Breast epithelium (tissue), 4 donors: ENCODE measurements at regions not wholly inside any gene's neighbourhood (a gene's known extent, or its start where the extent isn't known, plus 50 kb on each side); places are given as distances from the start of the nearest gene placed in this dataset.

Source experiments
- DNase-seq, 2 donors: peaks; one replicate each; pipeline ENCODE4 v3.0.0-alpha.2; 2019; ENCODE audit warnings: low spot score in 2 of 2
- H3K27ac ChIP-seq, 2 donors: fragments of 200-600 bp; sonication (generic) in 1 of 2; one replicate each; pipeline ENCODE4 v1.5.1; 2016 to 2019; ENCODE audit warnings: mild to moderate bottlenecking in 1 of 2
- H3K27me3 ChIP-seq, 2 donors: fragments of 200-600 bp; sonication (generic) in 1 of 2; one replicate each; pipeline versions ENCODE4 v1.5.1 to v1.6.0; 2017 to 2019; ENCODE audit warnings: control low read depth in 1 of 2, mild to moderate bottlenecking in 1 of 2
- H3K36me3 ChIP-seq: fragments of 200-600 bp; one replicate; pipeline ENCODE4 v1.5.1; 2019
- H3K4me1 ChIP-seq, 2 donors: fragments of 200-600 bp; sonication (generic); one replicate each; pipeline ENCODE4 v1.5.1; 2016 to 2019; ENCODE audit warnings: control low read depth in 1 of 2
- H3K4me3 ChIP-seq, 3 donors: fragments of 200-600 bp; sonication (generic); 1 replicate in 2 of 3; 2 replicates in 1 of 3; pipeline ENCODE4 v1.5.1; 2016 to 2019; ENCODE audit warnings: mild to moderate bottlenecking in 3 of 3, moderate library complexity in 2 of 3
- H3K9me3 ChIP-seq, 2 donors: fragments of 200-600 bp; sonication (generic) in 1 of 2; one replicate each; pipeline ENCODE4 v1.5.1; 2016 to 2019; ENCODE audit warnings: control low read depth in 1 of 2
- POLR2A ChIP-seq: fragments of 450-650 bp; IDR thresholded peaks from one replicate; pipeline ENCODE4 v1.6.1; 2016; ENCODE audit warnings: antibody characterized with exemption, mild to moderate bottlenecking, moderate library complexity
- POLR2AphosphoS5 ChIP-seq, 3 donors: sonication (generic); formaldehyde crosslinking; IDR thresholded peaks; one replicate each; pipeline ENCODE4 v1.6.1; 2017; ENCODE audit warnings: antibody characterized with exemption in 3 of 3
- intact Hi-C: fragments of 100-400 bp; cut with DNase I; formaldehyde crosslinking; loops from one replicate; pipeline ENCODE4 v1.15.1; 2023; ENCODE audit warnings: low total_unique reads
- TF ChIP-seq, protein P1 (sequence below), 3 donors: fragments of 450-650 bp; IDR thresholded peaks; one replicate each; pipeline ENCODE4 v1.5.1; 2016 to 2017; ENCODE audit warnings: antibody characterized with exemption in 3 of 3, mild to moderate bottlenecking in 3 of 3, moderate library complexity in 3 of 3

DNA sequence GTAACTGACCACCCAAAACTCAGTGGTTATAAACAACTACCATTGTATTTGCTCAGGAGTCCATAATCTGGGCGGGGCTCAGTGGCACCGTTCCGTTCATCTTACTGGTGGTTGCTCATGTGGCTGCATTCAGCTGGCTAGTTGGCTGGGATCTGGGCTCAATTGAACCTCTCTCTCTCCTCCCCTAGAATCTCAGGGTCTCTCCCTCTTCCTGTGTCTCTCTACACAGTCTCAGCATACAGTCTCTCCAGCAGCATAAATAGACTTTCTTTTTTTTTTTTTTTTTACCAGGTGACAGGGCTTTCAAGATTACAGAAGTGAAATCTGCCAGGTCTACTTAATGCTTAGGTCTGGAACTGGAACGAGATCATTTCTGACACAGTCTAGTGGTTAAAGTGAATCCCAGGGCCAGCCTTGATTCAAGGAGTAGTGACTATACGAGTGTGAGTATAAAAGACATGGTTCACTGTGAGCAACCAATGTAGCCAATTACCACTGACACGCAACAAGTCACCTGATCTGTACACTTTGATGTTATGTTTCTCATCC is 193.7 kb upstream of the ESRRG start:
- no peak for DNase-seq
- intact Hi-C loops: no loop called here
- TF ChIP-seq POLR2AphosphoS5 (IDR thresholded peaks at IDR 0.05) (no peak), POLR2A (no peak)
- TF ChIP-seq, protein P1, sequence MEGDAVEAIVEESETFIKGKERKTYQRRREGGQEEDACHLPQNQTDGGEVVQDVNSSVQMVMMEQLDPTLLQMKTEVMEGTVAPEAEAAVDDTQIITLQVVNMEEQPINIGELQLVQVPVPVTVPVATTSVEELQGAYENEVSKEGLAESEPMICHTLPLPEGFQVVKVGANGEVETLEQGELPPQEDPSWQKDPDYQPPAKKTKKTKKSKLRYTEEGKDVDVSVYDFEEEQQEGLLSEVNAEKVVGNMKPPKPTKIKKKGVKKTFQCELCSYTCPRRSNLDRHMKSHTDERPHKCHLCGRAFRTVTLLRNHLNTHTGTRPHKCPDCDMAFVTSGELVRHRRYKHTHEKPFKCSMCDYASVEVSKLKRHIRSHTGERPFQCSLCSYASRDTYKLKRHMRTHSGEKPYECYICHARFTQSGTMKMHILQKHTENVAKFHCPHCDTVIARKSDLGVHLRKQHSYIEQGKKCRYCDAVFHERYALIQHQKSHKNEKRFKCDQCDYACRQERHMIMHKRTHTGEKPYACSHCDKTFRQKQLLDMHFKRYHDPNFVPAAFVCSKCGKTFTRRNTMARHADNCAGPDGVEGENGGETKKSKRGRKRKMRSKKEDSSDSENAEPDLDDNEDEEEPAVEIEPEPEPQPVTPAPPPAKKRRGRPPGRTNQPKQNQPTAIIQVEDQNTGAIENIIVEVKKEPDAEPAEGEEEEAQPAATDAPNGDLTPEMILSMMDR (IDR thresholded peaks at IDR 0.05): no peak

DNA sequence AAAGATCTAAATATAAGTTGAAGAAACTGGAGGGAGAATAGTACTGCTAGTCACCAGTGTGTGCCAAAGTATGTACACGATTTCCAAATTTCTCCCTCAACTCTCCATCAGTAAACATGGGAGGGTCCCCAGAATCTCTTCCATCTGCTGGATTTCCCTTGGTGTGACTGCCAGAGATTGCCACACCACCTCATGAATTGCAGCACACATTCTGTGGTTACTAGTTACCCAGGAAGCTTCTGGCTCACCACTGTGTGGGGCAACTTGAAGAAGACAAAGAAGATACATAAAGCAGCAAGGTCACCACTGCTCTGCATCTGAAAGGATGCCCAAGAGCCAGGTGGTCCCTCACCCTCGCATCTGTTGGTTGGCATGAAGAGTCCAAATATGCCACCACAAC is 191.7 kb upstream of the ESRRG start:
- no peak overlapping the region for H3K27ac ChIP-seq
- no peak for TF ChIP-seq POLR2AphosphoS5 (IDR thresholded peaks at IDR 0.05)
- TF ChIP-seq, protein P1 (IDR thresholded peaks at IDR 0.05): no peak
- TF ChIP-seq POLR2A: no peak
- intact Hi-C loops: no loop called here

More for the DNA sequence above, 193.7 kb upstream of the ESRRG start:
- Histone ChIP-seq H3K27ac (no peak overlapping the region), H3K4me3 (no peak overlapping the region), H3K9me3 (no peaks in the 10 kb centered on the region), H3K36me3 (no peaks in the 10 kb centered on the region), H3K4me1 (no peaks in the 10 kb centered on the region), H3K27me3 (no peaks in the 10 kb centered on the region)

DNA sequence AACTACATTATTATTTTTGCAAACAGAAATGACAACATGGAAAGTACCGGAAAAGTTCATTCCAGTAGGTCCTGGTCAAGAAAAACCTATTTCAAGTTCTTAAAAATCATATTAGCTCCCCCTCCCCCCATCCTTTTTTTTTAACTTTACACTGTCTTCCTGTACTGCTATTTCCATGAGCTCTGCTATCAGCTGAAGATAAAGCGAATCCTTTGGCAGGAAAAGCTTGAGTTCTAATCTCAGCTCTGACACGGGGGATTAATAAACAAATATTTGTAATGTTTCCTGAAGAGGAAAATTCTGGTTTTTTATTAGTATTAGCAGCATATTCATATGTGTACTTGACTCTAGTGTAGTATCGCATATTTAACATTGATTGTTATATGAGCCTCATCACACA is 190.7 kb upstream of the ESRRG start:
- no peaks in the 10 kb centered on the region for H3K9me3 ChIP-seq
- TF ChIP-seq POLR2AphosphoS5 (IDR thresholded peaks at IDR 0.05): no peak
- TF ChIP-seq, protein P1 (IDR thresholded peaks at IDR 0.05): no peak
- TF ChIP-seq POLR2A: no peak
- intact Hi-C loops: no loop called here
- no peaks in the 10 kb centered on the region for H3K4me1 ChIP-seq
- no peaks in the 10 kb centered on the region for H3K36me3 ChIP-seq
- H3K27me3 ChIP-seq: no peaks in the 10 kb centered on the region
- no peak overlapping the region for H3K27ac ChIP-seq
- no peak overlapping the region for H3K4me3 ChIP-seq
- DNase-seq: no peak

More for the DNA sequence above, 191.7 kb upstream of the ESRRG start:
- no peaks in the 10 kb centered on the region for H3K36me3 ChIP-seq
- no peak overlapping the region for H3K4me3 ChIP-seq
- no peak for DNase-seq
- no peaks in the 10 kb centered on the region for H3K27me3 ChIP-seq
- no peaks in the 10 kb centered on the region for H3K9me3 ChIP-seq
- H3K4me1 ChIP-seq: no peaks in the 10 kb centered on the region

DNA sequence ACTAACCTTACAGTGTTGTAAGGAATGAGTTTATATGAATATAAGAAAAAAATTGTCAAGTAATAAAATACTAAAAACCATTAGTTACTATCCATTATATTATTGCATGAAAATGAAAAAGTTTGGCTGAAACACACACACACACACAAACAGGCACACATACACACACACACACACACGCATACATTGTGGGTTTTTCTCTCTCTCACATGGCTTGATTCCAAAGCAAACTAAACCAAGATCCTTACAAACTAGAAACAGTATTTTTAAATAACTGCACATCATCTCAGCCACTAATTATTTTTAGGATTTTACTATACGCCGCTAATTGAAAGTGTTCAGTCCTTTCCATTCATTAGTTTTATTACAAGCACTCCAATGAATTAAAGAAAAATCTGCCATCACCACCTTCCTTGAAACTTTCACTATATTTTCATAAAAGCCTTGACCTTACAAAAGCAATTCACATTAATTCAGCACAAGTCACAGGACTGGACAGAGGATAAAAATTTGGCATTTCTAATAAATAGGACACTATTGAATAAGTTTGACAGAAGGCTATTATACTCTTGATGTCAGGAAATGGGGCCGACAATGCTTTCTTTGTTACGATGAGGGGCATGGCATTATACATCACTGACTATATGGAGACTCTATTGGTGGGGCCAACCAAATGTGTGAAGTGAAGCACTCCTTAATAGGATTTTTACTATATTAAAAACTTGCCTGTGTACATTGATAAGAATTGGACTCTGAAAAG is 187.0 kb upstream of the ESRRG start:
- Histone ChIP-seq H3K9me3 (no peaks in the 10 kb centered on the region), H3K27ac (no peak overlapping the region), H3K27me3 (no peaks in the 10 kb centered on the region), H3K4me3 (no peak overlapping the region), H3K4me1 (no peaks in the 10 kb centered on the region), H3K36me3 (no peaks in the 10 kb centered on the region)
- intact Hi-C loops: no loop called here
- no peak for TF ChIP-seq POLR2A
- no peak for DNase-seq

DNA sequence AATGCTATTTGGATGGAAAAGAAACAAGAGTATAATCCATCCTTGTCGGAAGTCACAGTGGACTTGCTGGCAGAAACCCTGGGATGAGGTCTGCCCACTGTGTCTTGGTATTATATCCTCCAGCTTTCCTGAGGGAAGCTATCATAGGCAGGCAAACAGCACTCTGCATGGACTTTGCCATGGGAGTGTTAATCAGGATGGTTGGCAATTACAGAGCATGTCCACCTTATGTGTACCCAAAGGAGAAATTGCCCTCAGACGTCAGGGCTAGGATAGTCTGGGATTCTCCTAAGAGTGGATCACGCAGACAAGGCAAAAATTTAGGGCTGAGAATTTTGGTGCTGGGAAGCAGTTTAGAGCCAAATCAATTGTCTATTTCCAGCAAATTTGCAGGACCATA is 184.9 kb upstream of the ESRRG start:
- no peaks in the 10 kb centered on the region for H3K36me3 ChIP-seq
- H3K4me3 ChIP-seq: no peak overlapping the region
- no peaks in the 10 kb centered on the region for H3K9me3 ChIP-seq
- intact Hi-C loops: no loop called here
- H3K27me3 ChIP-seq: no peaks in the 10 kb centered on the region
- peaks cover 0 to 2% of the 10 kb centered on the region in 2 donors for H3K4me1 ChIP-seq
- TF ChIP-seq, protein P1 (IDR thresholded peaks at IDR 0.05): no peak
- TF ChIP-seq POLR2A (no peak), POLR2AphosphoS5 (IDR thresholded peaks at IDR 0.05) (no peak)
- no peak overlapping the region for H3K27ac ChIP-seq
- no peak for DNase-seq
